PC-3 (cell line): ENCODE measurements at regions not wholly inside any gene's neighbourhood (a gene's known extent, or its start where the extent isn't known, plus 50 kb on each side); places are given as distances from the start of the nearest gene placed in this dataset.

Experiments
- ATAC-seq: fragments of 200-7000 bp; cut with Tn5 transposase; 2 replicates; pipeline ENCODE4 v1.9.1; 2020; ENCODE audit warnings: mild to moderate bottlenecking, moderate library complexity
- BruUV-seq: library from RNA; stranded (reverse); fragments of 400-500 nt; replicated peaks from 2 replicates; lab custom pipeline; 2021; lab: Mats Ljungman, UMichigan
- CTCF ChIA-PET: fragments of 300-600 bp; sonication (Branson Sonifier 250); formaldehyde crosslinking; loops from one replicate; lab custom pipeline; 2022; ENCODE audit warnings: antibody characterized with exemption; lab: Charles Lee
- POLR2A ChIA-PET: fragments of 300-600 bp; sonication (Branson Sonifier 250); formaldehyde crosslinking; loops from one replicate; lab custom pipeline; 2022; ENCODE audit warnings: antibody characterized with exemption; ENCODE audit not compliant: unreplicated experiment; lab: Charles Lee
- DNase-seq: peaks from one replicate; pipeline ENCODE4 v3.0.0-alpha.2; 2015
- H2AFZ ChIP-seq: fragments of 300-600 bp; sonication (generic); 2 replicates; pipeline ENCODE4 v1.6.0; 2016; ENCODE audit warnings: antibody characterized with exemption, low read length
- H3F3A ChIP-seq: fragments of 300-600 bp; sonication (generic); one replicate; pipeline ENCODE4 v1.6.0; 2017; ENCODE audit warnings: antibody characterized with exemption, low read length, control low read depth, mild to moderate bottlenecking; ENCODE audit not compliant: unreplicated experiment
- H3K27ac ChIP-seq: fragments of 300-600 bp; sonication (generic); 2 replicates; pipeline ENCODE4 v1.5.1; 2016; ENCODE audit warnings: mild to moderate bottlenecking, low read length
- H3K27me3 ChIP-seq: fragments of 300-600 bp; sonication (generic); 2 replicates; pipeline ENCODE4 v1.6.1; 2016; ENCODE audit warnings: low read length, mixed read lengths
- H3K36me3 ChIP-seq: fragments of 300-600 bp; sonication (generic); 2 replicates; pipeline ENCODE4 v1.6.1; 2016; ENCODE audit warnings: low read depth, mixed run types, low read length, mixed read lengths
- H3K4me1 ChIP-seq: fragments of 300-600 bp; sonication (generic); 2 replicates; pipeline ENCODE4 v1.5.1; 2016; ENCODE audit warnings: low read length; ENCODE audit not compliant: insufficient read depth
- H3K4me2 ChIP-seq: fragments of 300-600 bp; sonication (generic); 2 replicates; pipeline ENCODE4 v1.6.0; 2016; ENCODE audit warnings: low read length
- H3K4me3 ChIP-seq: fragments of 300-600 bp; sonication (generic); 2 replicates; pipeline ENCODE4 v1.5.1; 2016; ENCODE audit warnings: mild to moderate bottlenecking, low read length, mixed read lengths
- H3K79me2 ChIP-seq: fragments of 300-600 bp; sonication (generic); 2 replicates; pipeline ENCODE4 v1.6.1; 2017; ENCODE audit warnings: low read length, mixed read lengths
- H3K9ac ChIP-seq: fragments of 300-600 bp; sonication (generic); 2 replicates; pipeline ENCODE4 v1.6.0; 2016; ENCODE audit warnings: mild to moderate bottlenecking, low read length
- H3K9me2 ChIP-seq: fragments of 300-600 bp; sonication (generic); replicated peaks from 2 replicates; pipeline ENCODE4 v1.6.1; 2016; ENCODE audit warnings: mixed run types, low read length, mixed read lengths
- H3K9me3 ChIP-seq: fragments of 300-600 bp; sonication (generic); 2 replicates; pipeline ENCODE4 v1.6.1; 2016; ENCODE audit warnings: low read length, mixed read lengths
- H4K20me1 ChIP-seq: fragments of 300-600 bp; sonication (generic); 2 replicates; pipeline ENCODE4 v1.6.1; 2016; ENCODE audit warnings: low read length, mixed read lengths
- EZH2 ChIP-seq: fragments of 300-600 bp; sonication (generic); IDR thresholded peaks from one replicate; pipeline ENCODE4 v1.6.1; 2017; ENCODE audit warnings: antibody characterized with exemption, mild to moderate bottlenecking, low read length; ENCODE audit not compliant: unreplicated experiment
- EZH2phosphoT487 ChIP-seq: fragments of 300-600 bp; sonication (generic); IDR thresholded peaks from 2 replicates; pipeline ENCODE4 v1.6.1; 2018; ENCODE audit warnings: mild to moderate bottlenecking, antibody characterized with exemption, low read length, borderline replicate concordance
- intact Hi-C: fragments of 100-400 bp; cut with micrococcal nuclease; formaldehyde crosslinking; loops from 2 replicates; pipeline ENCODE4 v1.9.0; 2023
- TF ChIP-seq, protein P1 (sequence below): fragments of 300-600 bp; sonication (generic); conservative IDR thresholded peaks from 2 replicates; pipeline ENCODE4 v1.5.1; 2017; ENCODE audit warnings: antibody characterized with exemption, low read depth, mild to moderate bottlenecking, low read length

GRCh38 chr5:155624597-155625241 lies 611.2 kb downstream of the KIF4B start:
- H3K4me3 ChIP-seq: no peak overlapping the region
- no peaks in the 10 kb centered on the region for H3K79me2 ChIP-seq
- ChIA-PET POLR2A (no interaction called here), CTCF (no interaction called here)
- BruUV-seq: no TSS peak
- no peaks in the 10 kb centered on the region for H4K20me1 ChIP-seq
- H3F3A ChIP-seq: no peaks in the 10 kb centered on the region
- intact Hi-C loops: no loop called here
- H3K4me2 ChIP-seq: no peak overlapping the region
- H3K9me3 ChIP-seq: no peaks in the 10 kb centered on the region
- H3K27ac ChIP-seq: no peak overlapping the region
- H3K4me1 ChIP-seq: no peaks in the 10 kb centered on the region
- no peak for ATAC-seq
- H3K27me3 ChIP-seq: no peaks in the 10 kb centered on the region
- H3K9me2 ChIP-seq: no peaks in the 10 kb centered on the region
- no peaks in the 10 kb centered on the region for H3K36me3 ChIP-seq
- no peak overlapping the region for H2AFZ ChIP-seq
- TF ChIP-seq EZH2phosphoT487: no peak
- TF ChIP-seq, protein P1, sequence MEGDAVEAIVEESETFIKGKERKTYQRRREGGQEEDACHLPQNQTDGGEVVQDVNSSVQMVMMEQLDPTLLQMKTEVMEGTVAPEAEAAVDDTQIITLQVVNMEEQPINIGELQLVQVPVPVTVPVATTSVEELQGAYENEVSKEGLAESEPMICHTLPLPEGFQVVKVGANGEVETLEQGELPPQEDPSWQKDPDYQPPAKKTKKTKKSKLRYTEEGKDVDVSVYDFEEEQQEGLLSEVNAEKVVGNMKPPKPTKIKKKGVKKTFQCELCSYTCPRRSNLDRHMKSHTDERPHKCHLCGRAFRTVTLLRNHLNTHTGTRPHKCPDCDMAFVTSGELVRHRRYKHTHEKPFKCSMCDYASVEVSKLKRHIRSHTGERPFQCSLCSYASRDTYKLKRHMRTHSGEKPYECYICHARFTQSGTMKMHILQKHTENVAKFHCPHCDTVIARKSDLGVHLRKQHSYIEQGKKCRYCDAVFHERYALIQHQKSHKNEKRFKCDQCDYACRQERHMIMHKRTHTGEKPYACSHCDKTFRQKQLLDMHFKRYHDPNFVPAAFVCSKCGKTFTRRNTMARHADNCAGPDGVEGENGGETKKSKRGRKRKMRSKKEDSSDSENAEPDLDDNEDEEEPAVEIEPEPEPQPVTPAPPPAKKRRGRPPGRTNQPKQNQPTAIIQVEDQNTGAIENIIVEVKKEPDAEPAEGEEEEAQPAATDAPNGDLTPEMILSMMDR: no peak
- no peak for TF ChIP-seq EZH2
- H3K9ac ChIP-seq: no peak overlapping the region
- no peak for DNase-seq

DNA sequence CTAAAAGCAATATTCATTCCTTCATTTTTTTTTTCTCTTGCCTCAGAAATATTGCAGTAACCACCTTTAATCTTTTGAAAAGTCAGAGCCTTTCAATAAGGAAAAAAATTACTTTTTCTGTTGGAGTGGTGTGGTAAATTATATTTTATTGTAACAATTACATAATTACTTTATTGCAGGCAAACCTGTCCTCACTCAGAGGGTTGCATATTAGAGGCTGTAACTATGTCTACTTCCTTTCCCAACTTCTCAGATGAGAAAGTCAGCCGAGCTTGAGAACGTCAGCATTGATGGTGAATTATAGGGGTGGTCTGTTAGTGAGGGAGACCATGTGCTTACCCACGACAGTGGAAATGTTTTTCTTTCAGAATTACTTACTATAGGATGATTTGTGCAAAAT lies 611.8 kb downstream of the KIF4B start:
- H3K4me3 ChIP-seq: no peak overlapping the region
- no peaks in the 10 kb centered on the region for H3F3A ChIP-seq
- ChIA-PET POLR2A (no interaction called here), CTCF (no interaction called here)
- no peak overlapping the region for H3K9ac ChIP-seq
- H3K79me2 ChIP-seq: no peaks in the 10 kb centered on the region
- H3K27ac ChIP-seq: no peak overlapping the region
- no peaks in the 10 kb centered on the region for H3K4me1 ChIP-seq
- no peaks in the 10 kb centered on the region for H3K9me2 ChIP-seq
- TF ChIP-seq EZH2 (no peak), EZH2phosphoT487 (no peak)
- TF ChIP-seq, protein P1: no peak
- no peaks in the 10 kb centered on the region for H4K20me1 ChIP-seq
- H3K4me2 ChIP-seq: no peak overlapping the region
- H3K9me3 ChIP-seq: no peaks in the 10 kb centered on the region
- DNase-seq (no peak), ATAC-seq (no peak)
- no peaks in the 10 kb centered on the region for H3K27me3 ChIP-seq
- no peak overlapping the region for H2AFZ ChIP-seq
- H3K36me3 ChIP-seq: no peaks in the 10 kb centered on the region
- intact Hi-C loops: no loop called here
- no TSS peak for BruUV-seq

GRCh38 chr5:155625897-155626543 lies 612.5 kb downstream of the KIF4B start:
- BruUV-seq: no TSS peak
- DNase-seq: no peak
- no peak overlapping the region for H3K4me3 ChIP-seq
- no peaks in the 10 kb centered on the region for H3F3A ChIP-seq
- no peaks in the 10 kb centered on the region for H3K9me3 ChIP-seq
- ChIA-PET CTCF (no interaction called here), POLR2A (no interaction called here)
- no peaks in the 10 kb centered on the region for H3K79me2 ChIP-seq
- H3K9ac ChIP-seq: no peak overlapping the region
- no peaks in the 10 kb centered on the region for H3K9me2 ChIP-seq
- intact Hi-C loops: no loop called here
- H3K36me3 ChIP-seq: no peaks in the 10 kb centered on the region
- no peak overlapping the region for H2AFZ ChIP-seq
- no peak overlapping the region for H3K27ac ChIP-seq
- no peak for ATAC-seq
- no peaks in the 10 kb centered on the region for H3K4me1 ChIP-seq
- no peak for TF ChIP-seq EZH2
- H4K20me1 ChIP-seq: no peaks in the 10 kb centered on the region
- no peak overlapping the region for H3K4me2 ChIP-seq
- H3K27me3 ChIP-seq: no peaks in the 10 kb centered on the region
